ENCODE measurements at regions not wholly inside any gene's neighbourhood (a gene's known extent, or its start where the extent isn't known, plus 50 kb on each side); places are given as distances from the start of the nearest gene placed in this dataset.
A peak's percentile ranks its signal among the peaks of the same experiment; 100 is the strongest.
"Not testable (repeated sequence)": the region's sequence is repeated elsewhere in the genome, so short reads cannot be mapped to it uniquely, and the experiment has no call there.

- no peak for DNase-seq
Observed at GRCh38 chr10:45515630-45516029, 141.6 kb downstream of the ALOX5 start.

- DNase-seq: no peak
Observed at GRCh38 chr10:45514291-45515270, 140.6 kb downstream of the ALOX5 start.

- no peak for DNase-seq
Observed at GRCh38 chr10:45513551-45513950, 139.5 kb downstream of the ALOX5 start.

- not testable (repeated sequence) for DNase-seq
Observed at GRCh38 chr10:45511926-45512325, 137.9 kb downstream of the ALOX5 start.

- DNase-seq: no peak
Observed at GRCh38 chr10:45509491-45509890, 135.5 kb downstream of the ALOX5 start.

- no peak for DNase-seq
Observed at GRCh38 chr10:45505311-45505710, 131.3 kb downstream of the ALOX5 start.

- no peak for DNase-seq
Observed at GRCh38 chr10:45502458-45502857, 128.4 kb downstream of the ALOX5 start.

- DNase-seq: no peak
Observed at GRCh38 chr10:45501791-45502190, 127.8 kb downstream of the ALOX5 start.

- DNase-seq: no peak
Observed at GRCh38 chr10:45500798-45501197, 126.8 kb downstream of the ALOX5 start.

GRCh38 chr10:45500304-45500703 is 126.3 kb downstream of the ALOX5 start:
- no peak for DNase-seq

- DNase-seq: peak; percentile 67 to 74
Observed at GRCh38 chr10:45495438-45496152, 121.6 kb downstream of the ALOX5 start.
